ENCODE measurements at regions not wholly inside any gene's neighbourhood (a gene's known extent, or its start where the extent isn't known, plus 50 kb on each side); places are given as distances from the start of the nearest gene placed in this dataset.

DNA sequence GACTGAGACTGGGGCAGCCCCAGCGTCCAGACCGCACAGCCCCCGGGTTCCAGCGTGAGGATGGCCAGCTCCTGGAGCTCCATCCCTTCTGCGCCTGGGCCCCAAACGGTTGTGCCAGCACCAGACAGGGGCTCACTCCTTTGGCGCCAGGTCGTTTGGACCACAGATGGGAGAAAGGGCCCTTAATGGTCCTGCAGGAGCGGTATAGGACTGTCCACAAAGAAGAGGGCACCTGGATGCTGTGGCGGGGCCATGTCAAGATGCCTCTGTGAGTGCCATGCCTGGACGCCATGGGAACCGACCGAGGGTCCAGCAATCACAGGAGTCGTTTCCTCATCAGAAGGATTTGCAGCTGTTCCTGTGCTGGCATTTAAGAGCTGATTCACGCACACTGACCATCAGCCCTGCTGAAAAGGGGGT, 82.7 kb downstream of the DLL1 start:
- no peak overlapping the region for H3K9ac ChIP-seq
- TF ChIP-seq GATA2 (CRISPR knock-in tag; IDR thresholded peaks at IDR 0.05) (no peak), RFX5 (IDR thresholded peaks at IDR 0.05; ENCODE audit: low read length) (no peak), TAF1 (IDR thresholded peaks at IDR 0.05; ENCODE audit: borderline replicate concordance, low read depth, low read length) (no peak), EZH2phosphoT487 (IDR thresholded peaks at IDR 0.05; ENCODE audit: borderline replicate concordance, low read depth) (no peak), IRF3 (IDR thresholded peaks at IDR 0.05; ENCODE audit: low read depth, low read length) (no peak), TCF12 (IDR thresholded peaks at IDR 0.05) (no peak), NFIC (IDR thresholded peaks at IDR 0.05; ENCODE audit: borderline replicate concordance) (no peak), EP300 (IDR thresholded peaks at IDR 0.05; ENCODE audit: borderline replicate concordance in 1 of 2, low read depth in 1 of 2, low read length in 1 of 2) (no peak), FOXM1 (IDR thresholded peaks at IDR 0.05; ENCODE audit: low read depth) (no peak), CHD2 (IDR thresholded peaks at IDR 0.05; ENCODE audit: low read length, partially characterized antibody) (no peak)
- TF ChIP-seq, protein P1, sequence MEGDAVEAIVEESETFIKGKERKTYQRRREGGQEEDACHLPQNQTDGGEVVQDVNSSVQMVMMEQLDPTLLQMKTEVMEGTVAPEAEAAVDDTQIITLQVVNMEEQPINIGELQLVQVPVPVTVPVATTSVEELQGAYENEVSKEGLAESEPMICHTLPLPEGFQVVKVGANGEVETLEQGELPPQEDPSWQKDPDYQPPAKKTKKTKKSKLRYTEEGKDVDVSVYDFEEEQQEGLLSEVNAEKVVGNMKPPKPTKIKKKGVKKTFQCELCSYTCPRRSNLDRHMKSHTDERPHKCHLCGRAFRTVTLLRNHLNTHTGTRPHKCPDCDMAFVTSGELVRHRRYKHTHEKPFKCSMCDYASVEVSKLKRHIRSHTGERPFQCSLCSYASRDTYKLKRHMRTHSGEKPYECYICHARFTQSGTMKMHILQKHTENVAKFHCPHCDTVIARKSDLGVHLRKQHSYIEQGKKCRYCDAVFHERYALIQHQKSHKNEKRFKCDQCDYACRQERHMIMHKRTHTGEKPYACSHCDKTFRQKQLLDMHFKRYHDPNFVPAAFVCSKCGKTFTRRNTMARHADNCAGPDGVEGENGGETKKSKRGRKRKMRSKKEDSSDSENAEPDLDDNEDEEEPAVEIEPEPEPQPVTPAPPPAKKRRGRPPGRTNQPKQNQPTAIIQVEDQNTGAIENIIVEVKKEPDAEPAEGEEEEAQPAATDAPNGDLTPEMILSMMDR (IDR thresholded peaks at IDR 0.05) = no peak
- no peaks in the 10 kb centered on the region for H3K36me3 ChIP-seq (replicated peaks in 1 of 2; ENCODE audit: control insufficient read depth in 1 of 2, insufficient read depth in 2 of 2, low read length in 1 of 2)
- no peaks in the 10 kb centered on the region for H4K20me1 ChIP-seq (ENCODE audit: insufficient read depth)
- no peak overlapping the region for H3K4me2 ChIP-seq
- no peak overlapping the region for H3K27ac ChIP-seq (ENCODE audit: low read depth in 2 of 2, low read length in 1 of 2)
- no peak overlapping the region for H3K4me3 ChIP-seq (ENCODE audit: low read depth in 2 of 2, low read length in 1 of 2)
- peaks cover 0 to 12% of the 10 kb centered on the region in 2 experiments; a peak in 1 of 4 replicates for H3K4me1 ChIP-seq (ENCODE audit: control insufficient read depth in 1 of 2, insufficient read depth in 2 of 2, low read depth in 1 of 2, low read length in 1 of 2)
- H3K79me2 ChIP-seq (ENCODE audit: insufficient read depth) = no peaks in the 10 kb centered on the region
- 47% methylated on average over 3 of the region's 15 CpGs for WGBS (ENCODE audit: low lambda C conversion rate)
- CTCF ChIA-PET = interaction anchor here (1.1 to 1.2 kb wide), 2 partner anchors 20 to 377 kb away, joined by 3 to 4 read pairs; no protein-coding TSS in a partner anchor
- H3K9me2 ChIP-seq = no peaks in the 10 kb centered on the region
- no peaks in the 10 kb centered on the region for H3K27me3 ChIP-seq (ENCODE audit: insufficient read depth)
- POLR2A ChIA-PET = no interaction called here
- DNase-seq = peak; percentile 17
- H3K9me3 ChIP-seq = no peaks in the 10 kb centered on the region
- H3F3A ChIP-seq (replicated peaks; ENCODE audit: insufficient read depth) = no peaks in the 10 kb centered on the region
- no peak overlapping the region for H2AFZ ChIP-seq (ENCODE audit: low read depth)

- Histone ChIP-seq H2AFZ (ENCODE audit: low read depth) (no peak overlapping the region), H3K27me3 (ENCODE audit: insufficient read depth) (no peaks in the 10 kb centered on the region), H3K36me3 (replicated peaks in 1 of 2; ENCODE audit: control insufficient read depth in 1 of 2, insufficient read depth in 2 of 2, low read length in 1 of 2) (no peaks in the 10 kb centered on the region), H3K27ac (ENCODE audit: low read depth in 2 of 2, low read length in 1 of 2) (no peak overlapping the region), H3K9ac (no peak overlapping the region), H3F3A (replicated peaks; ENCODE audit: insufficient read depth) (no peaks in the 10 kb centered on the region), H3K79me2 (ENCODE audit: insufficient read depth) (no peaks in the 10 kb centered on the region), H3K9me2 (no peaks in the 10 kb centered on the region), H3K4me2 (no peak overlapping the region), H4K20me1 (ENCODE audit: insufficient read depth) (no peaks in the 10 kb centered on the region), H3K4me1 (ENCODE audit: control insufficient read depth in 1 of 2, insufficient read depth in 2 of 2, low read depth in 1 of 2, low read length in 1 of 2) (peaks cover 0 to 12% of the 10 kb centered on the region in 2 experiments; a peak in 1 of 4 replicates), H3K9me3 (no peaks in the 10 kb centered on the region), H3K4me3 (ENCODE audit: low read depth in 2 of 2, low read length in 1 of 2) (no peak overlapping the region)
- WGBS (ENCODE audit: low lambda C conversion rate) = 38% methylated on average over 8 of the region's 10 CpGs
- no peak for DNase-seq
- ChIA-PET CTCF (interaction anchor here (0.7 to 1.2 kb wide), 4 partner anchors 12 to 418 kb away, joined by 3 to 4 read pairs (median 3); no protein-coding TSS in a partner anchor), POLR2A (no interaction called here)
- no peak for TF ChIP-seq SIN3A (IDR thresholded peaks at IDR 0.05; ENCODE audit: borderline replicate concordance, low read depth, low read length)
- TF ChIP-seq SMC3 (IDR thresholded peaks at IDR 0.05; ENCODE audit: low read depth, low read length) = no peak
- no peak for TF ChIP-seq MAX (IDR thresholded peaks at IDR 0.05; ENCODE audit: low read depth)
- no peak for TF ChIP-seq FOXJ3 (CRISPR knock-in tag; IDR thresholded peaks at IDR 0.05)
- TF ChIP-seq, protein P1 (IDR thresholded peaks at IDR 0.05) = no peak
- no peak for TF ChIP-seq RXRA (IDR thresholded peaks at IDR 0.05; ENCODE audit: borderline replicate concordance, low read depth)
- no peak for TF ChIP-seq IRF3 (IDR thresholded peaks at IDR 0.05; ENCODE audit: low read depth, low read length)
- TF ChIP-seq RFX5 (IDR thresholded peaks at IDR 0.05; ENCODE audit: low read length) = no peak
- no peak for TF ChIP-seq FOXM1 (IDR thresholded peaks at IDR 0.05; ENCODE audit: low read depth)
- no peak for TF ChIP-seq YY1 (IDR thresholded peaks at IDR 0.05; ENCODE audit: low read depth)
- TF ChIP-seq MXI1 (IDR thresholded peaks at IDR 0.05; ENCODE audit: low read depth, low read length) = no peak
- TF ChIP-seq GATA2 (CRISPR knock-in tag; IDR thresholded peaks at IDR 0.05) = no peak
These were observed 83.2 kb downstream of the DLL1 start for GRCh38 chr6:170207586-170208181.

Data from SK-N-SH (cell line).